ENCODE measurements at regions not wholly inside any gene's neighbourhood (a gene's known extent, or its start where the extent isn't known, plus 50 kb on each side); places are given as distances from the start of the nearest gene placed in this dataset.

GRCh38 chr20:57908704-57909630 lies 199.2 kb upstream of the PMEPA1 start:
- DNase-seq, result peak; percentile 48

DNA sequence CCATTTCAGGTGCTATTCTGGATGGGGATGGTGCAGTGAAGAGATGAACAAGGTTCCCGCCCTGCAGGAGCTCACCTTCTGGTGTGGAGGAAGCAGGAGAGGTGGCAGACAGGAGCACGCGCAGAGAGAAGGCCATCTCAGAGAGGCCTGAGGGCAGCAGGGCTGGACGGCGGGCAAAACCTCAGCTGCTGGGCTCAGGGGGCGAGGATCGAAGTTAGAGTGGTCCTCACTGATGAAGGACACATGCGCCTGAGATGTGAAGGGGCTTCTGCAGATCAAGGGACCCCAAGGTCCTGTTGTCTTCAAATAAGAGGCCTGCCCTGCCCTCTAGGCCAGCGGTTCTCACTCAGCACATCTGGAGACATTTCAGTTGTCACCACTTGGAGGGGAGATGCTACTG lies 198.4 kb upstream of the PMEPA1 start:
- DNase-seq, result no peak

- DNase-seq, result peak; percentile 56
Measured at GRCh38 chr20:57907131-57908000, 197.6 kb upstream of the PMEPA1 start.

- no peak for DNase-seq
Measured at GRCh38 chr20:57905448-57905847, 195.6 kb upstream of the PMEPA1 start.

DNA sequence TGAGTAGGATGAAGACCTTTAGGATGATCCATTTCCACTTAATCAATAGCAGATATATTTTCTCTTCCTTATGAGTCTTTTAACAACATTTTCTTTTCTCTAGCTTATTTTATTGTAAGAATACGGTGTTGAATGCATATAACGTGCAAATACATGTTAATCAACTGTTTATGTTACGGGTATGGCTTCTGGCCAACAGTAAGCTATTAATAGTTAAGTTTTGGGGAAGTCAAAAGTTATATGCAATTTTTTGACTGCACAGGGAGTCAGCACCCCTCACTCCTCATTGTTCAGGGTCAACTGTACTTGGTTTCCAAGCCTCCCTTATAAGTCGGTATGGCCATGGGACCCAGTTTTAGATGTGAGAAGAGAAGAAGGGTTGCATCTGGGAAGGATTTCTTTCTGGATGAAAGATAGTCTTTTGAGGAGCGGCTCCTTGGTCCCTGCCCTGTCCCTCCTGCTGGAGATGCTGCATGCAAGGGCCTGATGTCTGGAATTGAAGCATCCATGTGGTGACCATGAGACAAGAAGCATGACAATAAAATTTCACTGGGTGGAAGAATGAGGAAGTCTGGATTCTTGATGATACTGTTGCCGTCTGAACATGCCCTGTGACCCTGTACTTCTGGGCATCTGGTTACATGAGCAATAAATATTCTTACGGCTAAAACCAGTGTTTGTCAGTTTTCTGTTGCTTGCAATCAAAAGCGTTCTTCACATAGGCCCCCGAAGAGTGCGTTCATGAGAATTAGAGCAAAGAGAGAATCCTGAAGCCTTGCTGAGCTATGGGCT lies 194.7 kb upstream of the PMEPA1 start:
- no peak for DNase-seq

DNA sequence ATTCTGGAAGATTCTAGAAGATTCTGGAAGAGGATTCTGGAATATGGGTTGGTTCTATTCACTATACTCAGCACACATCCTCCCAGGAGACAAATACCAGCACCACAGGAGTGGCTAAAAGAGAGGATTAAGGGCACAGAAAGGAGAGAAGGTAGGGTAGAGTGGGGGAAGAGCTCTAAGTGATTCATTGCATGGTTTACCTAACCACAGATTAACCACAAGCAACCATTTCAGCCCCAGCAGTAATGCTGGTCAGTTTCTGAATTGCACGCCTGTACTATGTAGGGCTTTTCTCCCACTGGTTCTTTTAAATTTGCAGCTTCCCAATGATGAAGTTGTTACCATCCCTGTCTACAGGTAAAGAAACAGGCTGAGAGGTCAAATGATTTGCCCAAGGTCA lies 192.7 kb upstream of the PMEPA1 start:
- DNase-seq, result no peak

DNA sequence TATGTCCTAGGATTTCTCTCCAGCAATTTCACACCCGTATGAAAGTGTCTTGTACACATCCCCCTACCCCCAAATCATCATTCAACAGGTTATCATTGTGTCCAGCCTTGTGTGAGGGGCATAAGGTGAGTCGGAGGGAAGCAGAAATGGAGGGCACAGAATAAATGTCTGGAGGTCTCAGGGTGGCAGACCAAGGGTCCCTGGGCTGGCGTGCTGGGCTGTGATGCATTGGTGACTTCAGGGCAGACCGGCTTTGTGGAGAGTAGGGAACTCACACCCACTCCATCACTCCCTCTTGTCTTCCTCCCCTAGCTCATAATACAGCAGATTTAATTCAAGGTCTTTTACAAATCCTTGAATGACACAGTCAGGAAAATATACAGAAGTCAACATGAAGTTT lies 191.7 kb upstream of the PMEPA1 start:
- DNase-seq, result no peak

DNA sequence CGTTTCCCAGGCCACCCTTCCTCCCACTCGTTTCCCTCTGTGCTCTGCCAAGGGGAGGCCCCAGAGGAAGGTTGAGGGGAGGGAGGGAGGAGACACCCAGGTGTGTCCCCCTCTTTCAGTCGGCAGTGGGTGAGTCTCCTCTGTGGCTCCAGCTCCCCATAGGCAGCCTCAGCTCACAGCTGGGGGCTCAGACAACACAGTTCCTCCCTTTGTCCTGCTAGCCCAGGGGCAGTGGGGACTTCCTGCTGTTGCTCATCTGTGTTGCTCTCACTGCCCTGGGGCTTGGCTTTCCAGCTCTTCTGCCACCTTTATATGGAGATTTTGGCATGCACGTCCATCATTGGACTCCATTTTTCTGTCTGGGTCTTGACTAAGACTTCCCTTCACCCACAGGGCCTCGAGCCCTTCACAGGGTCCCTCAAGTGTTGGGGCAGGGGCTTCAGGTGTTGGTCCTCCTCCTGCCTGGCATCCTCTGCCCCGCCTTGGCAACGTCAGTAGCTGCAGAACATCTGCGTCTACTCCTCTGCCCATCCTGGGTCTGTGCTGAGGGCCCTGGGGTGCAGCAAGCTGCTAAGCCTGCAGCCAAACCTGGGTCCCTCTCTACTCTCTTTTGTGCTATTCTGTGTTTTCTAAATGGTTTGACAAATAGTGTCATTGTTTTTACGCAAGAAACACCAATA lies 190.6 kb upstream of the PMEPA1 start:
- no peak for DNase-seq

DNA sequence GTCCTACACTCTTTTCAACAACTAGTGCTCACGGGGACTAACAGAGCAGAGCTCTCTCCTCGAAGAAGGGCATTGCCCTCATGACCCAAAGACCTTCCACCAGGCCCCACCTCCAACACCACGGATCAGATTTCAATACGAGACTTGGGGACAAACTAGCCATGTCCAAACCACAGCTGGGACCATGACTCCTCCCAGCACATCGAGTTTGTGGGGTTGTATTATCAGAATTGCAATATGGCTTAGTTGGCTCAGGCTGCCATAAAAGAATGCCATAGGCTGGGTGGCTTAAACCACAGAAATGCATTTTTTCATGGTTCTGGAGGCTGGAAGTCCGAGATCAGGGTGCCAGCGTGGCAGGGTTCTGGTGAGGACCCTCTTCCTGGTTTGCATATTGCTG lies 189.7 kb upstream of the PMEPA1 start:
- no peak for DNase-seq

GRCh38 chr20:57898332-57898731 lies 188.5 kb upstream of the PMEPA1 start:
- no peak for DNase-seq

- no peak for DNase-seq
Measured at GRCh38 chr20:57897891-57898290, 188.1 kb upstream of the PMEPA1 start.

GRCh38 chr20:57897156-57897874 lies 187.5 kb upstream of the PMEPA1 start:
- DNase-seq, result no peak

- no peak for DNase-seq
Measured at GRCh38 chr20:57896563-57896962, 186.7 kb upstream of the PMEPA1 start.

DNA sequence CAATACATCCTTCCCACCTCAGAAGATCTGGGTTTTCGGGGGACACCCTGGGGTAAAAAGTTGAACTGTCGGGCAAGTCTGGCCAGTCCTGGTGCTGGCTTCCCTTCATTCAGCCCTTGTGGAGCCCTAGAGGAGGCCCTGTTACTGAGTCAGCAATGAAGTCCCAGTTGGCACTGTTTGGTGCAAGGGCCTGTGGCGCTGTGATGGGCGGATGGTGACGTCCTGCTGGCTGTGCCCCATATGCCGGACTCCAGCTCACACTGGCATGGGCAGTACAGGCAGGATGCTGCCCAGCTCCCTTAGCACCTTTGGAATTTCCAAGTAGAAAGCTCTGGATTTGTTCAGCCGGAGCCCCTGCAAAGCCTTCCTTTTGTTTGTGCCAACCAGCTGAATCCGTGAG lies 186.2 kb upstream of the PMEPA1 start:
- no peak for DNase-seq

DNA sequence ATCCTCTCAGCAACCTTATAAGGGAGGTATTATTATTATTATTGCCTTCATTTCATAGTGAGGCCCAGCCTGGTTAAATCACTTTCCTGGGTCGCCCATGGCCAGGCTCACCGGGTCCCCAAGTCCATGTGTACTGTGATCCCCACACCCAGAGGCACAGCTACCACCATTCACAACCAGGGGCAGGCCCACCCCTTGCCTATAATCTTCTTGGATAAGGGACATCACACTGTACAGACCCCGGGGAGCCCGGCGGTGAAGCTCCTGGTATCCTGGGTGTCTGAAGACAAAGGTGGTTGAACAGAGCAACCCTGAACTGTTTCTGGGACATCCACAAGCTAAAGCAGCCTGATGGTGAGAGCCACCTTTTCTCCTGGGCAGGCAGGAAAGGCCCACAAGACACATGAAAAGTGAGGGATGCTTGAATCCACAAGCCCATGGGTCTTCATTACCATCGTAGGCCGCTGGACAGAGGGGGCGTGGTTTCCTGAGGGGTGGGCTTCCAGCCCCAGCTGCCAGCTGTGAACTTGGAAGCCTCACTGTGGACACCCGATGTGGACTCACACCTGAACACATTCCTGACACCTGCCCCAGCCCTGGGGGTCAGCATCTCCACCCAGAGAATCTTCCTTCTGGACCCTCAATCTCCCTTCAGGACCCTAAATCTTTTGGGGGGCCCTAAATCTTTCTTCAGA lies 185.5 kb upstream of the PMEPA1 start:
- no peak for DNase-seq

- no peak for DNase-seq
Measured at GRCh38 chr20:57894522-57894921, 184.7 kb upstream of the PMEPA1 start.

- no peak for DNase-seq
Measured at GRCh38 chr20:57894096-57894495, 184.3 kb upstream of the PMEPA1 start.

- no peak for DNase-seq
Measured at GRCh38 chr20:57893366-57893999, 183.7 kb upstream of the PMEPA1 start.

GRCh38 chr20:57892471-57892870 lies 182.7 kb upstream of the PMEPA1 start:
- no peak for DNase-seq

- no peak for DNase-seq
Measured at GRCh38 chr20:57891014-57891413, 181.2 kb upstream of the PMEPA1 start.
